Upper lobe of left lung (tissue), 6 donors: ENCODE measurements at regions not wholly inside any gene's neighbourhood (a gene's known extent, or its start where the extent isn't known, plus 50 kb on each side); places are given as distances from the start of the nearest gene placed in this dataset.

ENCODE experiments used
- ATAC-seq, 2 donors: fragments of 200-7000 bp; cut with Tn5 transposase; one replicate each; pipeline ENCODE4 v1.9.1; 2022; ENCODE audit warnings: mild to moderate bottlenecking in 2 of 2, moderate library complexity in 2 of 2; ENCODE audit not compliant: low FRiP score in 2 of 2
- DNase-seq, 2 donors: peaks; one replicate each; pipeline ENCODE4 v3.0.0-alpha.2; 2019 to 2020
- H3K27ac ChIP-seq, 4 donors: fragments of 200-600 bp; sonication (generic); one replicate each; pipeline ENCODE4 v1.5.1; 2016 to 2019
- H3K27me3 ChIP-seq, 4 donors: fragments of 200-600 bp; sonication (generic); one replicate each; pipeline ENCODE4 v1.5.1; 2017 to 2019
- H3K36me3 ChIP-seq, 4 donors: fragments of 200-600 bp; sonication (generic); one replicate each; pipeline ENCODE4 v1.5.1; 2016 to 2019
- H3K4me1 ChIP-seq, 4 donors: fragments of 200-600 bp; sonication (generic); one replicate each; pipeline ENCODE4 v1.5.1; 2018 to 2019
- H3K4me3 ChIP-seq, 4 donors: fragments of 200-600 bp; sonication (generic); one replicate each; pipeline ENCODE4 v1.5.1; 2017 to 2019; ENCODE audit warnings: mild to moderate bottlenecking in 2 of 4, moderate library complexity in 1 of 4
- H3K9me3 ChIP-seq, 4 donors: fragments of 200-600 bp; sonication (generic); one replicate each; pipeline ENCODE4 v1.5.1; 2018 to 2019
- CTCF ChIP-seq, 6 experiments: fragments of 450-650 bp in 4 of 6; fragments of 200-600 bp in 2 of 6; sonication (generic) in 2 of 6; IDR thresholded peaks; one replicate each; pipeline ENCODE4 v1.5.1; 2016 to 2019; ENCODE audit warnings: antibody characterized with exemption in 6 of 6
- EP300 ChIP-seq, 4 donors: sonication (generic); formaldehyde crosslinking; IDR thresholded peaks; one replicate each; pipeline ENCODE4 v1.5.1; 2017; ENCODE audit warnings: antibody characterized with exemption in 4 of 4, control low read depth in 2 of 4
- POLR2A ChIP-seq, 4 donors: fragments of 450-650 bp; IDR thresholded peaks; one replicate each; pipeline ENCODE4 v1.5.1; 2016 to 2017; ENCODE audit warnings: antibody characterized with exemption in 4 of 4, mild to moderate bottlenecking in 2 of 4
- POLR2AphosphoS5 ChIP-seq, 2 donors: sonication (generic); formaldehyde crosslinking; IDR thresholded peaks; one replicate each; pipeline ENCODE4 v1.5.1; 2017; ENCODE audit warnings: antibody characterized with exemption in 2 of 2
- WGBS, 2 donors: methylation state at CpG; one replicate each; pipeline ENCODE4 v1.1.5; 2017 to 2018; 5-methylcytosine and 5-hydroxymethylcytosine counted together
- donor health status: DM: no; HTN: no; CAD: no; lungs with moderate emphysema.
- donor health status: DM: no; HTN: yes; CAD: no; lungs with severe emphysema.

DNA sequence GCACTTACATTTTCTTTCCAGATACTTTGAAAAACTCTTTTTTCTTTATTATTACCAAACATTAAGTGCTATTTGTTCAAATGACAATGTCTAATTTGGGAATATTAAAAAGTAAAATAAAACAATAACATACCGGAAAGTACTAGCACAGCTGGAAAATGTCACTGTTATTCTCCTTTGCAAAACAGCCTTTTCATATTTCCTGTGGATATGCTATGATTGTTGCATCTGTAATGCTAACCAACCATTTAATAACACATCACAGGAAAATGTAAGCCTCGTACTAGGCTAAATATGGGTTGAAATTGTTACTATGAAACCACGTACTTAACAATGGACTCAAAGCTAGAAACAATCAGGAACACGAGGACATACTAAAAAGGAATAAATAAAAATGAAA, 298.1 kb downstream of the CBLN2 start:
- WGBS, 2 donors, result 67 to 74% methylated on average over 4 of the region's 4 CpGs
- no peak overlapping the region for H3K27ac ChIP-seq
- TF ChIP-seq POLR2A (IDR thresholded peaks at IDR 0.05) (no peak), POLR2AphosphoS5 (IDR thresholded peaks at IDR 0.05) (no peak), CTCF (IDR thresholded peaks at IDR 0.05) (no peak), EP300 (IDR thresholded peaks at IDR 0.05) (no peak)
- H3K4me3 ChIP-seq, result no peak overlapping the region
- DNase-seq, result no peak
- H3K9me3 ChIP-seq, result no peaks in the 10 kb centered on the region
- no peaks in the 10 kb centered on the region for H3K36me3 ChIP-seq
- no peak for ATAC-seq
- H3K4me1 ChIP-seq, result no peaks in the 10 kb centered on the region
- H3K27me3 ChIP-seq, result no peaks in the 10 kb centered on the region

GRCh38 chr18:72235422-72235821, 308.7 kb downstream of the CBLN2 start:
- Histone ChIP-seq H3K9me3 (no peaks in the 10 kb centered on the region), H3K4me3 (no peak overlapping the region), H3K27me3 (no peaks in the 10 kb centered on the region), H3K4me1 (no peaks in the 10 kb centered on the region), H3K36me3 (no peaks in the 10 kb centered on the region), H3K27ac (no peak overlapping the region)
- no peak for ATAC-seq
- WGBS, 2 donors, result 68 to 75% methylated on average over 2 of the region's 2 CpGs
- TF ChIP-seq EP300 (IDR thresholded peaks at IDR 0.05) (no peak), POLR2AphosphoS5 (IDR thresholded peaks at IDR 0.05) (no peak), CTCF (IDR thresholded peaks at IDR 0.05) (no peak), POLR2A (IDR thresholded peaks at IDR 0.05) (no peak)
- no peak for DNase-seq

DNA sequence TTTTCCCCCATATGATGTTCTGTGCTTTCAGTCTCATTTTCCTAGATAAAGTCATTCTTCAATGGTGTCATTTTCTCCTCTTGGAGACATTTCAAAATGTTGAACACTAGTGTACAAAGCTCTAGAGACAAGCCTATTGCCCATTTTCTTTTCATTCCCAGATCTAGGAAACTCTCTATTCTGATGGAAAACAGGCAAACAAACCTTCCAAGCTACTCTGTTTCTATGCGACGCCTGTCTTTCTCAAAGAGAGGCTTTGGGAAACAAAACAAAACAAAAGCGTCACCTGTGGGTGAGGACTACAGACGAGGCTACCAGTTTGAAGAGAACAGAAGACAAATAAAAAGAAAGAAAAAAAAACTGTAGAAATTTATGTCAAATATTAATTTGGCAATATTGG, 311.0 kb downstream of the CBLN2 start:
- H3K4me1 ChIP-seq, result no peaks in the 10 kb centered on the region
- no peak for ATAC-seq
- H3K9me3 ChIP-seq, result no peaks in the 10 kb centered on the region
- no peak for DNase-seq
- TF ChIP-seq EP300 (IDR thresholded peaks at IDR 0.05) (no peak), CTCF (IDR thresholded peaks at IDR 0.05) (no peak), POLR2AphosphoS5 (IDR thresholded peaks at IDR 0.05) (no peak), POLR2A (IDR thresholded peaks at IDR 0.05) (no peak)
- WGBS, 2 donors, result 64% methylated on average over 4 of the region's 4 CpGs
- no peak overlapping the region for H3K4me3 ChIP-seq
- no peaks in the 10 kb centered on the region for H3K27me3 ChIP-seq
- H3K36me3 ChIP-seq, result no peaks in the 10 kb centered on the region
- H3K27ac ChIP-seq, result no peak overlapping the region

- Histone ChIP-seq H3K4me3 (no peak overlapping the region), H3K36me3 (no peaks in the 10 kb centered on the region), H3K4me1 (no peaks in the 10 kb centered on the region), H3K9me3 (no peaks in the 10 kb centered on the region), H3K27ac (no peak overlapping the region), H3K27me3 (no peaks in the 10 kb centered on the region)
- ATAC-seq (no peak), DNase-seq (no peak)
- WGBS, 2 donors, result 77 to 80% methylated on average over 3 of the region's 3 CpGs
- TF ChIP-seq POLR2AphosphoS5 (IDR thresholded peaks at IDR 0.05) (no peak), EP300 (IDR thresholded peaks at IDR 0.05) (no peak), CTCF (IDR thresholded peaks at IDR 0.05) (no peak), POLR2A (IDR thresholded peaks at IDR 0.05) (no peak)
These were observed 311.5 kb downstream of the CBLN2 start for GRCh38 chr18:72232644-72233043.

GRCh38 chr18:72225958-72226357, 318.2 kb downstream of the CBLN2 start:
- H3K27me3 ChIP-seq, result no peaks in the 10 kb centered on the region
- WGBS, 2 donors, result 73 to 79% methylated on average over 4 of the region's 4 CpGs
- no peak overlapping the region for H3K4me3 ChIP-seq
- H3K9me3 ChIP-seq, result no peaks in the 10 kb centered on the region
- no peaks in the 10 kb centered on the region for H3K36me3 ChIP-seq
- TF ChIP-seq CTCF (IDR thresholded peaks at IDR 0.05) (no peak), EP300 (IDR thresholded peaks at IDR 0.05) (no peak), POLR2AphosphoS5 (IDR thresholded peaks at IDR 0.05) (no peak), POLR2A (IDR thresholded peaks at IDR 0.05) (no peak)
- ATAC-seq, result no peak
- H3K27ac ChIP-seq, result no peak overlapping the region
- no peak for DNase-seq
- no peaks in the 10 kb centered on the region for H3K4me1 ChIP-seq
